ENCODE measurements at regions not wholly inside any gene's neighbourhood (a gene's known extent, or its start where the extent isn't known, plus 50 kb on each side); places are given as distances from the start of the nearest gene placed in this dataset.
"Not testable (repeated sequence)": the region's sequence is repeated elsewhere in the genome, so short reads cannot be mapped to it uniquely, and the experiment has no call there.

- no peak for FAIRE-seq
These were observed 111.3 kb upstream of the MIR17HG start for GRCh38 chr13:91236182-91236581.

DNA sequence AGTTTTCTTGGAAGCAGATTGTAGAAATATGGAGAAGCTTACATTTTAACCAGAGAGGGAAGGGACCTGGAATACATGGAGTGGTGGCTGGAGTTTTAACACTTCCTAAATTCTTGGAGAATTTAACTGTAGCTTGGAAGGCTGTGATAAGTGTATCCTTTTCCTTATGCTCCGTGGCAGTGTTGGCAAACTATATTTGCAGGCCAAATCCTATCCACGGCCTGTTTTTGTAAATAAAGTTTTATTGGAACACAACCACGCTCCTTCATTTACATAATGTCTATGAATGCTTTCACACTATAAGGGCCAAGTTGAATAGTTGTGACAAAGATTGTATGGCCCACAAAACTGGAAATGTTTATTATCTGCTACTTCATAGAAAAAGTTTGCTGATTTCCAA is 110.6 kb upstream of the MIR17HG start:
- no peak for FAIRE-seq

DNA sequence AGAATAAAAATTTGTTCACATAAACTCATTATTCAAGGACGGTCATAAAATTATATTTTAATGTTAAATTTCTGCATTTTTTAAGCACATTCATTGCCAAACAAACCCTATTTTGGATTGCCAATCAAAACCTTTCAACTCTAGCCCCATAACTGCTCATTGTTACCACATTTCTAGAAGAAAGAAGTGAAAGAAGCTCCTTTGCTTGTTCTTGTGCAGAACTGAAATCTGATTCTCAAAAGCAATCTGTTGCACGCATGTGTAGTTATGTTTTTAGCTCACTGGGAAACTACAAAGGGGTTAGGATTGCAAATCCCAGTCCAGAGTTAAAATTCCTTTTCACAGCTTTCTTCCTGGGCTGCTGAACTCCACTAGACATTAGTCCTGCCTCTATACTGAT is 109.5 kb upstream of the MIR17HG start:
- no peak for FAIRE-seq

GRCh38 chr13:91240341-91240740 is 107.1 kb upstream of the MIR17HG start:
- FAIRE-seq = no peak

DNA sequence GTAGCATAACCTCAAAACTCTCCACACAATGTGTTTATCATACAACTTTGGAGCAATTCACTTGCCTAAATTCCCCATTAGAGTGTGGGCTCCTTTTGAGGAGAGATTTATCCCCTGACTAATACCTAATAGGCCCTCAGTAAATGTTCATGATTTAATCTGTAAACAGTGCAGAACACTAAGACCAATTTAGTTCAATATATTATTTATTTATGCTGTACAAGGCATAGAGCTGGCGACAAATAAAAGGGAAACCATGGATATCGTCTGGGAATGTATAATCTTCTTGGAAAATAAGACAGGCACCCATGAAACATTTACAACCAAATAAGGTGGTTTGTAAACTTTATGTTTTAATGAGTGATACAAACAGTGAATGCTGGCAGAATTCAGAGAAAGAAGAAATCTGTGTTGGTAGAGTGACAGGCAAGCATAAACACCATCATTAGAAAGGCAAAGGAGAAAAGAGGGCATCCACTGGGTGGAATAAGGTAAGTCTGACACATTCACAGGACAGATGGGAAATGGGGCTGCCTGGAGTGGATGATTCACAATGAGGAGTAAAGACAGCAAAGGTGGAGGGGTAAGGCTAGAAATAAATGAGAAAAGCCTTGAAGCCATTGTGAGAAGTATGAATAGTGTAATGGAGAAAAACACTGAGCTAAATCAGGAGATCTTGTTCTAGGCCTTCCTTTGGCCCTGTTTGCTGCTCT is 106.1 kb upstream of the MIR17HG start:
- FAIRE-seq = no peak

DNA sequence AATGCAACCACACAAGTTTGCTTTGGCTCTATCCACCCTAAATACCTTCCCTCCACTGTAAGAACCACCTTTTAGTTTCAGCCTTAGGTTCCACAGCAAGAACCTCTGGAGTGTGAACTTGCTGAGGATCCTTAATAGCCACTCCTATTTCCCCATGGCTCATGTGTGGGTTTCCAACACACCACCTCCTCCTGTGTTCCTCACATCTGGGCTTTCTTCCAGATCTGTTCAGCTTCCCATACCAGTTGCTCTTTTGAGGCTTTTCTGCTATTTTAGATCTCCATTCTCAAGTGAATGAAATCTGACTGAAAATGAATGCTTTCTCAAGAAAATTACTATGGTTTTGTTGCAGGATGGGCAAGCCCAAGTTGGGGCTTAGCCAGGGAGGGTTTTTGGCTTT is 104.8 kb upstream of the MIR17HG start:
- no peak for FAIRE-seq

- no peak for FAIRE-seq
These were observed 102.2 kb upstream of the MIR17HG start for GRCh38 chr13:91245288-91245687.

GRCh38 chr13:91247768-91248167 is 99.7 kb upstream of the MIR17HG start:
- peak; percentile 29 for FAIRE-seq

GRCh38 chr13:91248249-91248648 is 99.2 kb upstream of the MIR17HG start:
- no peak for FAIRE-seq

DNA sequence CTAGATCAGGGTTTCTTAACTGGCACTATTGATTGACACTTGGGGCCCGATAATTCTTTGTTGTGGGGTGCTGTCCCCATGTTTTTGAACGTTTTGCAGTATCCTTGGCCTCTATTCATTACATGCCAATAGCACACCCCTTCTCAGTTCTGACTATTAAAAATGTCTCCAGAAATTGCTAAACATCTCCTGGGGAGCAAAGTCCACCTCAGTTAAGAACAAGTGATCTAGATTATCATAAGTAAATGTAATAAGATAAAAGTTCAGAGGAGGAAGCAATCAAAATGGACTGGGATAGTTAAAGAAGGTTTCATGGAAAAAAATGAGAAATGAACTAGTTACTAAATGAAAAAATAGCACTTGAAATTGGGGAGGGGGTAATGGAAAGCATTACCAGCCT is 98.1 kb upstream of the MIR17HG start:
- FAIRE-seq = no peak

GRCh38 chr13:91249861-91250260 is 97.6 kb upstream of the MIR17HG start:
- FAIRE-seq = no peak

DNA sequence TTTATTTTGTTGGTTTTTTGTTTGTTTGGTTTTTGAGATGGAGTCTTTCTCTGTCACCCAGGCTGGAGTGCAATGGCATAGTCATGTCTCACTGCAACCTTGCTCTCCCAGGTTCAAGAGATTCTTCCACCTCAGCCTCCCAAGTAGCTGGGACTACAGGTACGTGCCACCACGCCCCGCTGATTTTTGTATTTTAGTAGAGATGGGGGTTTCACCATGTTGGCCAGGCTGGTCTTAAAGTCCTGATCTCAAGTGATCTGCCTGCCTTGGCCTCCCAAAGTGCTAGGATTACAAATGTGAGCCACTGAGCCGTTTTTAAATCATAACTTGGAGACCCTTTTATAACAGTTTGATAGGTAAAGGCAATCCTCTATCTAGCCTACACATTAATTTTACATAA is 95.9 kb upstream of the MIR17HG start:
- not testable (repeated sequence) for FAIRE-seq

DNA sequence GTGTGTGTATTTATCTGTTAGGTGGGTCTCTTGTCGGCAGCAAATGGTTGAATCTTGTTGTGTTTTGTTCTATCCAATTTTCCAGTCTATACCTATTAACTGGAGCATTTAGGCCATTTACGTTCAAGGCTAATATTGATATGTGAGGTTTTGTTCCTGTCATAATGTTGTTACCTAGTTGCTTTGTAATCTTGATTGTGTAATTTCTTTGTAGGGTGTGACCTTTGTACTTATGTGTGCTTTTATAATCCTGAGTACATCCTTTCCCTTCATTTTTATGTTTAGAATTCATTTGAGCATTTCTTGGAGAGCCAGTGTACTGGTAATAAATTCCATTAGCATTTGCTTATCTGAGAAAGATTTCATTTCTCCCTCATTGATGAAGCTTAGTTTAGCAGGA is 83.0 kb upstream of the MIR17HG start:
- FAIRE-seq = no peak

DNA sequence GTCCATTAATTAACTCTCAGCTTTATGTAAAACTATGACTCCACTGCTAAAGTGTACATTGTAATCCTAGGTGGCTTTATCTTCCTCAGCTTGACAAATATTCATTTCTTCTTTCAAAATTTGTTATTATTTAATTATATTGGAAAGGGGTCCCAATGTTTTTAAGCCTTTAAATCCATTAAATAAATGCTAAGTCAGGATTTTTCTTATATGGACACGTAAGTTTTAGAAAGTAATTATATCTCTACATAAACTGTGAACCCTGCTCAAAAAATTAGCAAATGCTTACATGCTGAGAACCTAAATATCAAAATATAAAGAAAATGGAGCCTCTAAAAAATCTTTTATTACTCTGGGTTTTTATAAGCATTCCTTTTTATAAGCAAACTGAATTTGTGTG is 78.2 kb upstream of the MIR17HG start:
- FAIRE-seq = no peak

DNA sequence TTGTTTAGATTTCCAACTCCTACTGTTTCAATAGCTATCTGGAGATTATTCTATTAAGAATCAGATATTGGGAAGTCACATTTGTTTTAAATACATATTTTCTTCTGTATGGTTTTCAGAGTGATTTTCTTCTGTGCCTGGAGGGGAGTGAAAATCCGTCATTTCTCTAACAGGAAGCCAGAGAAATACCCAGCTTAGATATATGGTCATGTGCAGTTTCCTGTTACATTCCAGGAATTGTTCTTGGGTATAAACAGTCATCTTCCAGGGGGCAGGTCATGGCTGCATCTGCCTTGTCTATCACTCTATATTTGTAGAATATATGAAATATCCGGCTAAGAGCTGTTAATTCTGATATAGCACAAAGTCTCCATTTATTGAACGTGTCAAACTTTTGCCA is 77.5 kb upstream of the MIR17HG start:
- no peak for FAIRE-seq

- no peak for FAIRE-seq
These were observed 75.2 kb upstream of the MIR17HG start for GRCh38 chr13:91272235-91272777.

- FAIRE-seq = no peak
These were observed 73.8 kb upstream of the MIR17HG start for GRCh38 chr13:91273675-91274074.

DNA sequence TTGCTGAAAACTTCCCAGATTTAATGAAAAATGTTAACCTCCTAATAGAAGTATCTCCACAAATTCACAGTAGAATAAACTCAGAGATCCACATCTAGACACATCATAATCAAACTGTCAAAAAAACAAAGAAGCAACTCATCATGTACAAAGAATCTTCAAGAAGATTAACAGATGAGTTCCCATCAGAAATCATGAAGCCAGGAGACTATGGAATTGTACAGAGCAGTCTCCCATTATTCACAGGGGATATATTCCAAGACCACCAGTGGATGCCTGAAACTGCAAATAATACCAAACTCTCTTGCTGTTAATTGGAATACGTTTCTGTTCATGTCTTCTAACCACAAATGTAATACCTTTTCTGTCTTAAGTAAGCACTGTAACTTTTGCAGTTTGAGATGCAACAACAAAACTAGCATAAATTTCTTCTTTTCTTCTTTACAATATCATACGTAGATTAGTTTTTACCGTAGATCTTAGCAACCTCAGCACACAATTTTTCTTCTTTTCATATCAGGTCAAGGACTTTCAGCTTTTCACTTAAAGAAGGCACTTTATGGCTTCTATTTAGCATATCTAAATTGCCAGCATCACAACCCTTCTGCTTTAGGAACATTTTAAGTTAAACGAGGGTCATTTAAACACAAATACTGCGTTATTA is 70.3 kb upstream of the MIR17HG start:
- no peak for FAIRE-seq

- FAIRE-seq = no peak
These were observed 69.2 kb upstream of the MIR17HG start for GRCh38 chr13:91278291-91278690.

GRCh38 chr13:91278888-91279287 is 68.6 kb upstream of the MIR17HG start:
- FAIRE-seq = no peak

- no peak for FAIRE-seq
These were observed 66.7 kb upstream of the MIR17HG start for GRCh38 chr13:91280801-91281200.

- no peak for FAIRE-seq
These were observed 63.2 kb upstream of the MIR17HG start for GRCh38 chr13:91284335-91284734.

DNA sequence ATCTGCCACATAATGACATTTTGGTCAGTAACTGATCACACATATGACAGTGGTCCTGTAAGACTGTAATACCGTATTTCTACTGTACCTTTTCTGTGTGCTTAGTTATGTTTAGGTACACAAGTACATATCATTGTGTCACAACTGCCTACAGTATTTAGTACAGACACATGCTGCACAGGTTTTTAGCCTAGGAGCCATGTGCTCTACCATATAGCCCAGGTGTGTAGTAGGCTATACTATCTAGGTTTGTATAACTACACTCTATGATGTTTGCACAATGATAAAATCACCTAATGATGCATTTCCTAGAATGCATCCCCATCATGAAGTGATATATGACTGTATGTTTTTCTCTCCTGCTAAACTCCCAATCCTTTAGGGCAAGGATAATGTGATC is 61.2 kb upstream of the MIR17HG start:
- FAIRE-seq = no peak

DNA sequence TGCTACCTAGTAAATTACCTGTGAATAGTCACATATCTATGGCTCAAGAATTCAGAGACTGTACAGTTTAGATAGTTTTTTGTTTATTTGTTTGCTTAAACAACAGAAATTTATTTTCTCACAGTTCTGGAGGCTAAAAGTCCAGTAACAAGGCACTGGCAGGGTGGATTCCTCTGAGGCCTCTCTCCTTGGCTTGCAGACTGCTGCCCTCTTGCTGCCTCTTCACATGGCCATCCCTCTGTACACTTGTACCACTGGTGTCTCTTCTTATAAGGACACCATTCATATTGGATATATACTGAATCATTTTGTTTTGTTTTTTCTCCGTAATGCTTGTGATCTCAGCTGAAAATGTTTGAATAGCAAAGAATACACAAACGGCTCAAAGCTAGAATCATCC is 56.4 kb upstream of the MIR17HG start:
- FAIRE-seq = no peak
